ENCODE measurements at regions not wholly inside any gene's neighbourhood (a gene's known extent, or its start where the extent isn't known, plus 50 kb on each side); places are given as distances from the start of the nearest gene placed in this dataset.

DNA sequence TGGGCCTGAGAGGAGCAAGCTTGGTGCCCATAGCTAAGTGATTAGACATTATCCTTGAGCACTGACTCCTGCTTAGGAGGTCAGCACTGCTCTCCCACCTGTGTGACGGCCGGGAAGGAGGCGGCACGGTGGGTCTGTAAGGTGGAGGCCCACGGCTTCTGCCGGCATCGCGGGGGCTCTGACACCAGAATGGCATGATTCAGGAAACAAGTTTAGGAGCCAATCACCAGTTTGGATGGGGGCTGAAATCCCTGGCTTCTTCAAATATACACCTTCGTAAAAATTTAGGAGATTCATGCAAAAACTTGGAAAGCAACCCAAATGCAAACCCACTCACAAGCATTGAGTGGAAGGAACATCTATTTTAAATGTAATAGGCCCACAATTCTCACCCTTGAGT is 307.3 kb upstream of the TSHZ3 start:
- TF ChIP-seq, protein P1, sequence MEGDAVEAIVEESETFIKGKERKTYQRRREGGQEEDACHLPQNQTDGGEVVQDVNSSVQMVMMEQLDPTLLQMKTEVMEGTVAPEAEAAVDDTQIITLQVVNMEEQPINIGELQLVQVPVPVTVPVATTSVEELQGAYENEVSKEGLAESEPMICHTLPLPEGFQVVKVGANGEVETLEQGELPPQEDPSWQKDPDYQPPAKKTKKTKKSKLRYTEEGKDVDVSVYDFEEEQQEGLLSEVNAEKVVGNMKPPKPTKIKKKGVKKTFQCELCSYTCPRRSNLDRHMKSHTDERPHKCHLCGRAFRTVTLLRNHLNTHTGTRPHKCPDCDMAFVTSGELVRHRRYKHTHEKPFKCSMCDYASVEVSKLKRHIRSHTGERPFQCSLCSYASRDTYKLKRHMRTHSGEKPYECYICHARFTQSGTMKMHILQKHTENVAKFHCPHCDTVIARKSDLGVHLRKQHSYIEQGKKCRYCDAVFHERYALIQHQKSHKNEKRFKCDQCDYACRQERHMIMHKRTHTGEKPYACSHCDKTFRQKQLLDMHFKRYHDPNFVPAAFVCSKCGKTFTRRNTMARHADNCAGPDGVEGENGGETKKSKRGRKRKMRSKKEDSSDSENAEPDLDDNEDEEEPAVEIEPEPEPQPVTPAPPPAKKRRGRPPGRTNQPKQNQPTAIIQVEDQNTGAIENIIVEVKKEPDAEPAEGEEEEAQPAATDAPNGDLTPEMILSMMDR (IDR thresholded peaks at IDR 0.05; ENCODE audit: insufficient read depth, low read depth, low read length, missing control alignments), result no peak
- no peak for DNase-seq (ENCODE audit: low read depth)
- H3K4me3 ChIP-seq (ENCODE audit: low read length), result no peak overlapping the region

DNA sequence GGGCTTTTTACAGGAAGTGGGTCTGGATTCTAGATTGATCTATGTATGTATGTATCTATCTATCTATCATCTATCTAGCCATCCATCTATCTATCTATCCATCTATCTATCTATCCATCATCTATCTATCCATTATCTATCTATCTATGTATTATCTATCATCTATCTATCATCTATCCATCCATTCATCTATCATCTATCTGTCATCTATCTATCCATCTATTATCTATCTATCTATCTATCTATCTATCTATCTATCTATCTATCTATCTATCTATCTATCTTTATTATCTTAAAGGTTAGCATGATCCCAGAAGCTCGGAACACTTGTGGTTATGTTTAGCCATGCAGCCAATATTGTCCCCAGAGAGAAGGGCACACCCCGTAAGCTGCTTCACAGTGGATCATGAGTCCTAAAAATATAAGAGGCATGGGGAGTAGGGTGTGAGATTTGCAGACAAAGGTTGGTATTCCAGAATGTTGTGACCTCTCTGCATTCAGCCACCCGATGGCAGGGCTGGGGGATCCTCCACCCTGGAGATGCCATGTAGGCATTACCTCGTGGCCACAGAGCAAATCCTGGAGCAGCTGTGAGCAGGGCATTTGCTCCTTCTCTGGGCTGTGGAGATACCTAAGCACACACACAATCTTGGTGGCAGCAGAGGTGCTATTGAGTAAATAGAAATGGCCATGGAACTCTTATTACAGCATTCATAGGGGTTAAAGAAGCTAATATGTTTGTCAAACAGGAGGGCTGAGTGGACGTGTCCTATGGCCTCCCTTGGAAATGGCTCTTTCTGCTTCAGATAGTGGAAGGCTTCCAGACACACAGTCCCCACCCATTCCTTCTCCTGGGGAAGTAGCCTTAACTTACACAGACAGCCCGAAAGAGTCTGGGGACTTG is 310.0 kb upstream of the TSHZ3 start:
- TF ChIP-seq, protein P1 (IDR thresholded peaks at IDR 0.05; ENCODE audit: insufficient read depth, low read depth, low read length, missing control alignments), result no peak
- DNase-seq (ENCODE audit: low read depth), result no peak
- H3K4me3 ChIP-seq (ENCODE audit: low read length), result no peak overlapping the region

DNA sequence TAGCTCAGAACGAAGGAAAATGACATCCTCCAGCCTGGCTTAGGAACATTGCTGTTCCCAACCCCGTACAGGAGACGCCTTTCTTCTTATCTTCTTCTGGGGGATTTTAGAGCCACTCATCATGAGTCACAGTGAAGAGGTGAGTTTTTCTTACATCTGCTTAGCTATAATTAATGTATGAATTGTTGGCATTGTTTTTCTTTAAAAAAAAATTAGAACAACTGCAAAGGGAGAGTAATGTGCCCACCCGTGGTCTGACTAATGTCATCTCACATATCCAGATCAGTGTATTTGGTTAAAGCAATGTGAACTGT is 310.6 kb upstream of the TSHZ3 start:
- no peak overlapping the region for H3K4me3 ChIP-seq (ENCODE audit: low read length)
- TF ChIP-seq, protein P1 (IDR thresholded peaks at IDR 0.05; ENCODE audit: insufficient read depth, low read depth, low read length, missing control alignments), result no peak
- DNase-seq (ENCODE audit: low read depth), result no peak

DNA sequence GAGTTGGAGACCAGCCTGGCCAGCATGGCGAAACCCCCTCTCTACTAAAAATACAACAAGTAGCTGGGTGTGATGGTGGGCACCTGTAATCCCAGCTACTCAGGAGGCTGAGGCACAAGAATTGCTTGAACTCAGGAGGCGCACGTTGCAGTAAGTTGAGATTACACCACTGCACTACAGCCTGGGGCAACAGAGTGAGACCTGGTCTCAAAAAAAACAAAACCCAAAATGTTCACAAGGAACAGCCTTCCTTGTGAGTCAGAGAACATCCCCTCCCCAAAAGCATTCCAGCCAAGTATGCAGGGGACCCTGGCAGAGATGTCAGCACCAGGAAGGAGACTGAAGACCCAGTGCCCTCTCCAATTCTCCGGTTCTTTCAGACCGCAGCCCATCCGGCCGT is 314.9 kb upstream of the TSHZ3 start:
- TF ChIP-seq, protein P1 (IDR thresholded peaks at IDR 0.05; ENCODE audit: insufficient read depth, low read depth, low read length, missing control alignments), result no peak
- H3K4me3 ChIP-seq (ENCODE audit: low read length), result no peak overlapping the region
- no peak for DNase-seq (ENCODE audit: low read depth)

DNA sequence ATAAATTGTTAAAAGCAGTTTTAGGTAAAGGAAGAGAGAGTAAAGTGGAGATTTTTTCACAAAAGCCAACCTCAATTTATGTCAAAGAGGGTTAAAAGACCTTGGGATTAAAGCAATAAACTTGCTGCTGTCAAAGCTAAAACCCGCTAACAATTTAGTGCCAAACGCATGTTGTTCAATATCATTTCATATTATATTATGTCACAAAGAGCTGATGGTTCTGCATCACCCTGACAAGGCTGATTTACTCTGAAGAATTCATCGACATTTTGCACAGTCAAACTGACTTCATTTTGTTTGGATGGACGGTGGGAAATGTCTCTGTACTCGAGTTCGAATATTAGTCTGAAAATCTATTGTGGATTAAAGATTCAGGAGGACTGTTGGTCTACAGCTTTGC is 315.8 kb upstream of the TSHZ3 start:
- TF ChIP-seq, protein P1 (IDR thresholded peaks at IDR 0.05; ENCODE audit: insufficient read depth, low read depth, low read length, missing control alignments), result no peak
- H3K4me3 ChIP-seq (ENCODE audit: low read length), result no peak overlapping the region
- no peak for DNase-seq (ENCODE audit: low read depth)

DNA sequence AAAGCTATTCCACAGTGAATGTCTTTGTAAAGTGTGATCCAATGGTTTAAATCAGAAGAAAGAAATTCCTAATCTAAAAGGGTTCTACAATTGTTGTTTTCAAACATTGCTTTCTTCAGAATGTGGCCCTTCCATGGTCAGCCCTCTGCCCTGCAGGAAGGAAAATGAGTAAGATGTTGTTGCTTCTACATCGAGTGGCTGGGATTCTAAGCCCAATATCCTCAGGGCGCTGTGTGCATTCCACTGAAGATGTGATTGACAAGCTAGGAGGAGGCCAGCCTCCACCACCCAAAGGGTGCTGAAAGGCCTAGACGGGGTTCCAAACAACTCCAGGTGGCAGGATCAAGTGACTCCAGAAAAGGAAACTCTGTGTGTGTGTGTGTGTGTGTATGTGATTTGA is 316.9 kb upstream of the TSHZ3 start:
- TF ChIP-seq, protein P1 (IDR thresholded peaks at IDR 0.05; ENCODE audit: insufficient read depth, low read depth, low read length, missing control alignments), result no peak
- no peak overlapping the region for H3K4me3 ChIP-seq (ENCODE audit: low read length)
- no peak for DNase-seq (ENCODE audit: low read depth)

DNA sequence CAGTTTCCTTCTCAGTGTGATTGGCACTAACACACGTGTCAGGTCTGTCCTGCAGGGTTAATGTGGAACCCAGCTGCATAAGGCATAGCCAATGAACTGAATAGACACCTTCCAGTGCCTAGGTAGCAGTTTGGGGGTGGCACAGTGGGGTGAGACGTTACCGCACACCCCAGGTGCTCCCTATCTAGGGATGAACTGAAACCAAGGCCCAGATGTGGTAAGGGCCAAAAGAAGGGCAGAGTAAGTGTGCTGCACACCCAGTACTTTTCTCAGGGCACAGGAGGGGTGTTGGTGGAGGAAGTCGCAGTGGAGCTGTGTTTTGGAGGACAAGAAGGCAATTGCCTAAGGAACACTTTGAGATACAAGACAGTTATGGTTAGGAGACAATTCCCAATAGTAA is 317.9 kb upstream of the TSHZ3 start:
- no peak for DNase-seq (ENCODE audit: low read depth)
- TF ChIP-seq, protein P1 (IDR thresholded peaks at IDR 0.05; ENCODE audit: insufficient read depth, low read depth, low read length, missing control alignments), result no peak
- H3K4me3 ChIP-seq (ENCODE audit: low read length), result no peak overlapping the region

All from epithelial cell of esophagus (primary cell).